ENCODE measurements at regions not wholly inside any gene's neighbourhood (a gene's known extent, or its start where the extent isn't known, plus 50 kb on each side); places are given as distances from the start of the nearest gene placed in this dataset.

DNA sequence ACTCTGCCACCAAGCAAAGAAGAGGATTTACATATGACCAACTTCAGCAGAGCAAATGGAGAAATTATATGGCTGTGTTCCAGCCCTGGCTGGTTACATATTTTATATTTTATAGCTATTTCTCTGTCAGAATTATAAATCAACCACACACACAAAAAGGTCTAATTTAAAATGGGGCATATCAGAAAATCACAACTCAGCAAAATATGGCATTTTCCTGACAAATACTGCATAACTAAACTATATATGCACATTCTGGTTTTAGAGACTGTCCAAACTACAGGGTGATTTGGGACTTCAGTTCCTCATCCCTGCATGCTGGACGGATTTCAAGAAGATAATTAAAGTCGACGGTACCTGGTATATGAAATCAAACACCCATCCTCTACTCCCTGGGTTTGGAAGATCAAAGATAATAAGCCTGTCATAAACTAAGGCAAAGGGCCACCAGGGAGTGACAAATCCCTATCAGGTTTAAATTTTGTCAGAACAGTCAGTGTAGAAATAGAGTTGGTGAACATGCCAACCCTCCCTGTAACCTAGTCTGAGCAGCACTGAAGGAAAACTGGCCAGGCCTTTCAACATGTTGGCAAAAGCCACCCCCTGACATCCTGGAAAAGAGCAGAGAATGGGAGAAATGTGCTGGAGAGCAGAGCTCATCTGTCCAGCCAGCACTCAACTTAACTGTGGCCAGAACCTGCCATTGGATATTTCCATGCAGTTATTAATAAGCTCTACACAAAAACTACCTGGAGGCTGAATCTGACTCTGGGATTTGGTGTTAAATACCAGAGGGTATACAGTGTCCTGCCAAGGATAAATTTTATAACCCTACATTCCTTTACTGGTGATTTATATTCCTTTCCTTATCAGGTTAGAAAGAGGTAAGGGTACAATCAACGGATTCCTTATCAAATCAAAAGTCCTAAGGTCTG is 235.7 kb downstream of the ENC1 start:
- TF ChIP-seq, protein P1, sequence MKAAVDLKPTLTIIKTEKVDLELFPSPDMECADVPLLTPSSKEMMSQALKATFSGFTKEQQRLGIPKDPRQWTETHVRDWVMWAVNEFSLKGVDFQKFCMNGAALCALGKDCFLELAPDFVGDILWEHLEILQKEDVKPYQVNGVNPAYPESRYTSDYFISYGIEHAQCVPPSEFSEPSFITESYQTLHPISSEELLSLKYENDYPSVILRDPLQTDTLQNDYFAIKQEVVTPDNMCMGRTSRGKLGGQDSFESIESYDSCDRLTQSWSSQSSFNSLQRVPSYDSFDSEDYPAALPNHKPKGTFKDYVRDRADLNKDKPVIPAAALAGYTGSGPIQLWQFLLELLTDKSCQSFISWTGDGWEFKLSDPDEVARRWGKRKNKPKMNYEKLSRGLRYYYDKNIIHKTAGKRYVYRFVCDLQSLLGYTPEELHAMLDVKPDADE (IDR thresholded peaks at IDR 0.05): no peak
- TF ChIP-seq CREB1 (CRISPR knock-in tag; IDR thresholded peaks at IDR 0.05; ENCODE audit: low read depth): no peak
- TF ChIP-seq, protein P2, sequence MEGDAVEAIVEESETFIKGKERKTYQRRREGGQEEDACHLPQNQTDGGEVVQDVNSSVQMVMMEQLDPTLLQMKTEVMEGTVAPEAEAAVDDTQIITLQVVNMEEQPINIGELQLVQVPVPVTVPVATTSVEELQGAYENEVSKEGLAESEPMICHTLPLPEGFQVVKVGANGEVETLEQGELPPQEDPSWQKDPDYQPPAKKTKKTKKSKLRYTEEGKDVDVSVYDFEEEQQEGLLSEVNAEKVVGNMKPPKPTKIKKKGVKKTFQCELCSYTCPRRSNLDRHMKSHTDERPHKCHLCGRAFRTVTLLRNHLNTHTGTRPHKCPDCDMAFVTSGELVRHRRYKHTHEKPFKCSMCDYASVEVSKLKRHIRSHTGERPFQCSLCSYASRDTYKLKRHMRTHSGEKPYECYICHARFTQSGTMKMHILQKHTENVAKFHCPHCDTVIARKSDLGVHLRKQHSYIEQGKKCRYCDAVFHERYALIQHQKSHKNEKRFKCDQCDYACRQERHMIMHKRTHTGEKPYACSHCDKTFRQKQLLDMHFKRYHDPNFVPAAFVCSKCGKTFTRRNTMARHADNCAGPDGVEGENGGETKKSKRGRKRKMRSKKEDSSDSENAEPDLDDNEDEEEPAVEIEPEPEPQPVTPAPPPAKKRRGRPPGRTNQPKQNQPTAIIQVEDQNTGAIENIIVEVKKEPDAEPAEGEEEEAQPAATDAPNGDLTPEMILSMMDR (conservative IDR thresholded peaks at IDR 0.05; ENCODE audit: low read depth in 2 of 2): no peak

Measured in GM23338 (cell line).